ENCODE measurements at regions not wholly inside any gene's neighbourhood (a gene's known extent, or its start where the extent isn't known, plus 50 kb on each side); places are given as distances from the start of the nearest gene placed in this dataset.

GRCh38 chr5:87015901-87016300 lies 251.8 kb upstream of the RASA1 start:
- no peak for TF ChIP-seq REST (IDR thresholded peaks at IDR 0.05; ENCODE audit: unreplicated experiment)
- no peak for TF ChIP-seq POLR2AphosphoS5 (IDR thresholded peaks at IDR 0.05; ENCODE audit: low read depth)
- TF ChIP-seq CTCF (conservative IDR thresholded peaks at IDR 0.05; ENCODE audit: low read depth in 2 of 2): no peak
- no peak for TF ChIP-seq EZH2phosphoT487 (IDR thresholded peaks at IDR 0.05; ENCODE audit: unreplicated experiment)
- TF ChIP-seq ZNF331 (CRISPR knock-in tag; IDR thresholded peaks at IDR 0.05; ENCODE audit: low read depth): no peak
- TF ChIP-seq NANOG (IDR thresholded peaks at IDR 0.05; ENCODE audit: borderline replicate concordance): no peak
- no peak for TF ChIP-seq EZH2 (IDR thresholded peaks at IDR 0.05; ENCODE audit: low read depth, unreplicated experiment)
- no peak for TF ChIP-seq JUNB (IDR thresholded peaks at IDR 0.05; ENCODE audit: unreplicated experiment)
- no peak for TF ChIP-seq ETS1 (IDR thresholded peaks at IDR 0.05)
- no peak for TF ChIP-seq CREB1 (CRISPR knock-in tag; IDR thresholded peaks at IDR 0.05; ENCODE audit: low read depth)
- TF ChIP-seq STAT1 (IDR thresholded peaks at IDR 0.05; ENCODE audit: unreplicated experiment): no peak

All from GM23338 (cell line).